Dermis microvascular lymphatic vessel endothelial cell (primary cell): ENCODE measurements at regions not wholly inside any gene's neighbourhood (a gene's known extent, or its start where the extent isn't known, plus 50 kb on each side); places are given as distances from the start of the nearest gene placed in this dataset.

Source experiments
- DNase-seq, 2 donors: peaks; one replicate each; pipeline versions ENCODE4 v3.0.0 to v3.0.0-alpha.2; 2010; ENCODE audit warnings: low read depth in 2 of 2

GRCh38 chr5:133662578-133662977, 50.2 kb upstream of the FSTL4 start:
- no peak for DNase-seq
